SU-DHL-6 (cell line): ENCODE measurements at regions not wholly inside any gene's neighbourhood (a gene's known extent, or its start where the extent isn't known, plus 50 kb on each side); places are given as distances from the start of the nearest gene placed in this dataset.

ENCODE experiments used
- H2AFZ ChIP-seq: fragments of 200-600 bp; sonication (generic); 2 replicates; pipeline ENCODE4 v1.6.1; 2014; ENCODE audit warnings: low read depth, mild to moderate bottlenecking, moderate library complexity, mixed read lengths, antibody characterized with exemption, low read length; ENCODE audit not compliant: severe bottlenecking
- H3F3A ChIP-seq: fragments of 200-600 bp; shearing (Covaris generic); 2 replicates; pipeline ENCODE4 v1.6.0; 2016; ENCODE audit warnings: antibody characterized with exemption, mild to moderate bottlenecking; ENCODE audit not compliant: insufficient read depth
- H3K27ac ChIP-seq: fragments of 200-600 bp; sonication (generic); 2 replicates; pipeline ENCODE4 v1.5.1; 2016; ENCODE audit warnings: low read depth, mild to moderate bottlenecking, low read length, moderate library complexity, mixed read lengths
- H3K27me3 ChIP-seq: fragments of 200-600 bp; sonication (generic), shearing (Covaris generic); 2 replicates; pipeline ENCODE4 v1.6.0; 2014; ENCODE audit warnings: mild to moderate bottlenecking, low read length
- H3K36me3 ChIP-seq: fragments of 200-600 bp; sonication (generic); 2 replicates; pipeline ENCODE4 v1.6.1; 2014; ENCODE audit warnings: mild to moderate bottlenecking, low read length, mixed read lengths
- H3K4me2 ChIP-seq: fragments of 300-600, 200-600 bp; shearing (Covaris generic), sonication (generic); 2 replicates; pipeline ENCODE4 v1.6.0; 2014; ENCODE audit warnings: low read length, low read depth, mild to moderate bottlenecking; ENCODE audit not compliant: poor library complexity, severe bottlenecking
- H3K4me3 ChIP-seq: fragments of 200-600 bp; sonication (generic); 2 replicates; pipeline ENCODE4 v1.5.1; 2014; ENCODE audit warnings: antibody characterized with exemption, low read length, mild to moderate bottlenecking, mixed read lengths; ENCODE audit not compliant: insufficient read depth, poor library complexity, severe bottlenecking
- H3K79me2 ChIP-seq: fragments of 200-600 bp; sonication (generic); 2 replicates; pipeline ENCODE4 v1.6.1; 2014; ENCODE audit warnings: mild to moderate bottlenecking, low read length, moderate library complexity; ENCODE audit not compliant: insufficient read depth
- H3K9ac ChIP-seq: fragments of 200-600 bp; sonication (generic); 2 replicates; pipeline ENCODE4 v1.7.0; 2014; ENCODE audit warnings: mild to moderate bottlenecking, low read length
- H3K9me2 ChIP-seq: fragments of 200-600 bp; sonication (generic); replicated peaks from 2 replicates; pipeline ENCODE4 v1.6.1; 2014; ENCODE audit warnings: low read length; ENCODE audit not compliant: insufficient read depth
- H3K9me3 ChIP-seq: fragments of 200-600 bp; sonication (generic); 2 replicates; pipeline ENCODE4 v1.6.1; 2014; ENCODE audit warnings: low read length, mixed read lengths; ENCODE audit not compliant: insufficient read depth
- H4K20me1 ChIP-seq: fragments of 200-600 bp; sonication (generic); 2 replicates; pipeline ENCODE4 v1.6.1; 2014; ENCODE audit warnings: low read depth, mild to moderate bottlenecking, antibody characterized with exemption, low read length, moderate library complexity, mixed read lengths
- EZH2phosphoT487 ChIP-seq: fragments of 200-600 bp; sonication (generic), shearing (Covaris generic); conservative IDR thresholded peaks from 2 replicates; pipeline ENCODE4 v1.6.1; 2018; ENCODE audit warnings: mild to moderate bottlenecking, antibody characterized with exemption, low read length, moderate library complexity, mixed read lengths
- TF ChIP-seq, protein P1 (sequence below): fragments of 200-600 bp; sonication (generic); IDR thresholded peaks from one replicate; pipeline ENCODE4 v1.5.1; 2017; ENCODE audit warnings: antibody characterized with exemption, mild to moderate bottlenecking, low read length, moderate library complexity; ENCODE audit not compliant: insufficient read depth, poor library complexity, severe bottlenecking

DNA sequence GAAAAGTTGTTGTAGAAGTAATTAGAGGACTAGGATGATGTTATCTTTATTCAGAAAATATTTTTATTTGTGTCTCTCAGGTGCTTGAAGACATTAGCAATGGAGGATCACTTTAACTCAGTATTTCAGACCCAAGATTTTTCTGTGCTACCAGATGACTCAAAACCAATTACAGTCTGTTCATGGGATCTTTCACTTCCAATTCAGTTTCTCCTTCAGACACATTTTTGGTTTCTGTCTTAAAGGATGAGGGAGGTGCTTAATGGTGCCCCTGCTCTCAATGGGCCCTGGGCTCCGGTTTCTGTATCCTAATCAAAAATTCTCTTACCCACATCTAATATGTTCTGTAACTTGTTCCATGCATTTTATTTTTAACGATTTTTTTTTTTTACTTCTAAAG, 53.7 kb upstream of the HDAC4 start:
- no peak overlapping the region for H2AFZ ChIP-seq
- no peaks in the 10 kb centered on the region for H3K27me3 ChIP-seq
- no peak overlapping the region for H3K9ac ChIP-seq
- no peaks in the 10 kb centered on the region for H4K20me1 ChIP-seq
- H3K9me3 ChIP-seq = no peaks in the 10 kb centered on the region
- no peaks in the 10 kb centered on the region for H3F3A ChIP-seq
- no peak overlapping the region for H3K4me3 ChIP-seq
- H3K79me2 ChIP-seq = no peaks in the 10 kb centered on the region
- no peak overlapping the region for H3K27ac ChIP-seq
- TF ChIP-seq EZH2phosphoT487 = no peak
- TF ChIP-seq, protein P1, sequence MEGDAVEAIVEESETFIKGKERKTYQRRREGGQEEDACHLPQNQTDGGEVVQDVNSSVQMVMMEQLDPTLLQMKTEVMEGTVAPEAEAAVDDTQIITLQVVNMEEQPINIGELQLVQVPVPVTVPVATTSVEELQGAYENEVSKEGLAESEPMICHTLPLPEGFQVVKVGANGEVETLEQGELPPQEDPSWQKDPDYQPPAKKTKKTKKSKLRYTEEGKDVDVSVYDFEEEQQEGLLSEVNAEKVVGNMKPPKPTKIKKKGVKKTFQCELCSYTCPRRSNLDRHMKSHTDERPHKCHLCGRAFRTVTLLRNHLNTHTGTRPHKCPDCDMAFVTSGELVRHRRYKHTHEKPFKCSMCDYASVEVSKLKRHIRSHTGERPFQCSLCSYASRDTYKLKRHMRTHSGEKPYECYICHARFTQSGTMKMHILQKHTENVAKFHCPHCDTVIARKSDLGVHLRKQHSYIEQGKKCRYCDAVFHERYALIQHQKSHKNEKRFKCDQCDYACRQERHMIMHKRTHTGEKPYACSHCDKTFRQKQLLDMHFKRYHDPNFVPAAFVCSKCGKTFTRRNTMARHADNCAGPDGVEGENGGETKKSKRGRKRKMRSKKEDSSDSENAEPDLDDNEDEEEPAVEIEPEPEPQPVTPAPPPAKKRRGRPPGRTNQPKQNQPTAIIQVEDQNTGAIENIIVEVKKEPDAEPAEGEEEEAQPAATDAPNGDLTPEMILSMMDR = no peak
- H3K4me2 ChIP-seq = no peak overlapping the region
- no peaks in the 10 kb centered on the region for H3K9me2 ChIP-seq
- no peaks in the 10 kb centered on the region for H3K36me3 ChIP-seq
